H1 (cell line): ENCODE measurements at regions not wholly inside any gene's neighbourhood (a gene's known extent, or its start where the extent isn't known, plus 50 kb on each side); places are given as distances from the start of the nearest gene placed in this dataset.

Experiments
- BACH1 ChIP-seq: IDR thresholded peaks from 2 replicates; pipeline ENCODE4 v1.6.1; 2012; ENCODE audit warnings: low read length, improper control_type of control experiment
- EP300 ChIP-seq, 2 experiments: IDR thresholded peaks; 1 replicate in 1 of 2; 2 replicates in 1 of 2; pipeline ENCODE4 v1.6.1; 2011 to 2012; ENCODE audit warnings: low read depth in 2 of 2, low read length in 2 of 2, mild to moderate bottlenecking in 2 of 2, borderline replicate concordance in 1 of 2, inconsistent platforms in 1 of 2, moderate library complexity in 1 of 2
- HDAC6 ChIP-seq: IDR thresholded peaks from one replicate; pipeline ENCODE4 v1.7.1; 2012; ENCODE audit warnings: low read depth, mild to moderate bottlenecking, inconsistent platforms, low read length, moderate library complexity
- NANOG ChIP-seq: IDR thresholded peaks from 2 replicates; pipeline ENCODE4 v1.6.1; 2011; ENCODE audit warnings: low read length, low read depth, mild to moderate bottlenecking, inconsistent platforms; ENCODE audit not compliant: insufficient read depth, poor library complexity, severe bottlenecking
- POLR2AphosphoS5 ChIP-seq: IDR thresholded peaks from 2 replicates; pipeline ENCODE4 v1.6.1; 2011; ENCODE audit warnings: low read depth, low read length
- RXRA ChIP-seq: IDR thresholded peaks from 2 replicates; pipeline ENCODE4 v1.6.1; 2011; ENCODE audit warnings: low read depth, mild to moderate bottlenecking, low read length, moderate library complexity; ENCODE audit not compliant: insufficient read depth

GRCh38 chr1:219812491-219813203, 115.7 kb downstream of the SLC30A10 start (continued):
- TF ChIP-seq POLR2AphosphoS5 (no peak), BACH1 (no peak), HDAC6 (no peak), NANOG (no peak), RXRA (no peak), EP300 (IDR thresholded peaks at IDR 0.05; ENCODE audit: borderline replicate concordance in 1 of 2, low read depth in 2 of 2, low read length in 2 of 2) (no peak)
- TF ChIP-seq, all 59 proteins: peak for 5
